HEK293 (cell line): ENCODE measurements at regions not wholly inside any gene's neighbourhood (a gene's known extent, or its start where the extent isn't known, plus 50 kb on each side); places are given as distances from the start of the nearest gene placed in this dataset.

Source experiments
- CTCF ChIP-seq: fragments of 450-650 bp; formaldehyde crosslinking; IDR thresholded peaks from 2 replicates; pipeline ENCODE4 v1.5.1; 2016; ENCODE audit warnings: missing biosample characterization, missing genetic modification characterization
- PBX3 ChIP-seq: sonication (generic); formaldehyde crosslinking; IDR thresholded peaks from 2 replicates; pipeline ENCODE4 v1.8.1; 2022; ENCODE audit warnings: mild to moderate bottlenecking, moderate library complexity, missing genetic modification reagents
- ZNF292 ChIP-seq: fragments of 450-650 bp; formaldehyde crosslinking; IDR thresholded peaks from 2 replicates; pipeline ENCODE4 v1.5.1; 2016; ENCODE audit warnings: low read depth, missing biosample characterization, missing genetic modification characterization, borderline replicate concordance
- ZNF529 ChIP-seq: fragments of 450-650 bp; formaldehyde crosslinking; IDR thresholded peaks from 2 replicates; pipeline ENCODE4 v1.5.1; 2017; ENCODE audit warnings: missing genetic modification characterization, missing biosample characterization; ENCODE audit not compliant: insufficient replicate concordance

- no peak for TF ChIP-seq ZNF292 (tag by site-specific recombination)
- no peak for TF ChIP-seq PBX3 (CRISPR knock-in tag)
- TF ChIP-seq CTCF (tag by site-specific recombination) = no peak
- TF ChIP-seq ZNF529 = no peak
These were observed 582.6 kb upstream of the ACTRT1 start for GRCh38 chrX:128634754-128635153.
